Keratinocyte (primary cell): ENCODE measurements at regions not wholly inside any gene's neighbourhood (a gene's known extent, or its start where the extent isn't known, plus 50 kb on each side); places are given as distances from the start of the nearest gene placed in this dataset.

Experiments
- DNase-seq: peaks from one replicate; pipeline ENCODE4 v3.0.0-alpha.2; 2011; ENCODE audit warnings: low read depth, missing footprints, low spot score
- FAIRE-seq: peaks from 2 replicates; lab custom pipeline; 2011; peaks lifted over from hg19 to GRCh38; lab: Jason Lieb, UNC
- H2AFZ ChIP-seq: 2 replicates; pipeline ENCODE4 v1.6.0; 2012; ENCODE audit warnings: low read length, control low read depth, inconsistent platforms; ENCODE audit not compliant: control insufficient read depth
- H3K27ac ChIP-seq: 2 replicates; pipeline ENCODE4 v1.5.1; 2011; ENCODE audit warnings: low read length; ENCODE audit not compliant: control insufficient read depth, insufficient read depth
- H3K27me3 ChIP-seq: 3 replicates; pipeline ENCODE4 v1.6.0; 2011; ENCODE audit warnings: low read length; ENCODE audit not compliant: control insufficient read depth, insufficient read depth; ENCODE audit errors: extremely low read depth
- H3K36me3 ChIP-seq, 2 experiments: 2 replicates in 1 of 2; 3 replicates in 1 of 2; pipeline ENCODE4 v1.5.1; 2011; ENCODE audit warnings: low read length in 2 of 2, mild to moderate bottlenecking in 1 of 2; ENCODE audit not compliant: control insufficient read depth in 2 of 2, insufficient read depth in 2 of 2; ENCODE audit errors: extremely low read depth in 1 of 2
- H3K4me1 ChIP-seq: 3 replicates; pipeline ENCODE4 v1.5.1; 2011; ENCODE audit warnings: low read length; ENCODE audit not compliant: control insufficient read depth, insufficient read depth; ENCODE audit errors: extremely low read depth
- H3K4me2 ChIP-seq: 3 replicates; pipeline ENCODE4 v1.6.0; 2011; ENCODE audit warnings: low read depth, low read length; ENCODE audit not compliant: control insufficient read depth, insufficient read depth; ENCODE audit errors: extremely low read depth
- H3K4me3 ChIP-seq, 3 experiments: fragments of 200-600 bp in 1 of 3; sonication (generic) in 1 of 3; 2 replicates in 2 of 3; 3 replicates in 1 of 3; pipeline ENCODE4 v1.5.1; 2011 to 2016; ENCODE audit warnings: low read length in 3 of 3, mild to moderate bottlenecking in 3 of 3, control low read depth in 2 of 3, inconsistent platforms in 1 of 3, low read depth in 1 of 3, mixed read lengths in 1 of 3, mixed run types in 1 of 3, moderate library complexity in 1 of 3; ENCODE audit not compliant: control insufficient read depth in 2 of 3, insufficient read depth in 2 of 3; ENCODE audit errors: extremely low read depth in 1 of 3
- H3K79me2 ChIP-seq: 2 replicates; pipeline ENCODE4 v1.6.0; 2012; ENCODE audit warnings: low read length; ENCODE audit not compliant: control insufficient read depth, insufficient read depth
- H3K9ac ChIP-seq: 3 replicates; pipeline ENCODE4 v1.6.0; 2011; ENCODE audit warnings: low read length; ENCODE audit not compliant: control insufficient read depth, insufficient read depth; ENCODE audit errors: extremely low read depth
- H3K9me1 ChIP-seq: 3 replicates; pipeline ENCODE4 v1.6.0; 2011; ENCODE audit warnings: low read length; ENCODE audit not compliant: control insufficient read depth, insufficient read depth; ENCODE audit errors: extremely low read depth
- H3K9me3 ChIP-seq: 2 replicates; pipeline ENCODE4 v1.5.1; 2012; ENCODE audit warnings: low read depth, low read length; ENCODE audit not compliant: control insufficient read depth
- H4K20me1 ChIP-seq: 3 replicates; pipeline ENCODE4 v1.6.0; 2011; ENCODE audit warnings: low read length; ENCODE audit not compliant: control insufficient read depth, insufficient read depth; ENCODE audit errors: extremely low read depth
- EZH2 ChIP-seq: IDR thresholded peaks from one replicate; pipeline ENCODE4 v1.6.1; 2012; ENCODE audit warnings: inconsistent platforms, mild to moderate bottlenecking, low read length, moderate library complexity
- dilution Hi-C: fragments of 300-500 bp; cut with MboI; formaldehyde crosslinking; loops from one replicate; pipeline ENCODE4 v1.7.0; 2020; ENCODE audit warnings: low sequenced_read_pairs; ENCODE audit not compliant: extremely low pct_ligation_motif_present
- TF ChIP-seq, protein P1 (sequence below), 3 experiments: IDR thresholded peaks in 1 of 3; conservative IDR thresholded peaks in 1 of 3; optimal IDR thresholded peaks in 1 of 3; 2 replicates in 2 of 3; 3 replicates in 1 of 3; pipeline versions ENCODE3 to v1.5.1; 2011; ENCODE audit warnings: low read length in 3 of 3, mild to moderate bottlenecking in 3 of 3, moderate library complexity in 2 of 3, control low read depth in 1 of 3, inconsistent platforms in 1 of 3; ENCODE audit not compliant: insufficient read depth in 2 of 3; ENCODE audit errors: extremely low read depth in 1 of 3

DNA sequence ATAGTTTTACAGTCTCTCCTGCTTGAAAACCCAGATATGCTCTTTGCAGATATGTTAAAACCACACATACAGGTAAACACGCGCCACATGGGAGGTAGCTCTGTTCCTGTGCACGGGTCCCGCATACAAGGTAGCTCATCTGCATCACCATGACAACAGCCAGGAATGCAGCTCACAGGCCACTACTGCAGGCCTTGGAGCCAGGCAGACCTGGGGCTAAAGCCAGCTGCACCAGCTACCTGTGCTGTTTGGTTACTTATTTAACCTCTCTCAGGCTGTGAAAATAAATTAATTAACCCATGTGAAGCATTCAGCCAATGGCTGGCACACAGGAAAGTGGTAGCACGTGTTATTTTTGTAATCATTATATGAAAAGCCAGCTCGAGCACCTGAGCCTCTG, 428.3 kb downstream of the TNS3 start:
- dilution Hi-C loops: no loop called here
- H3K27me3 ChIP-seq: peaks cover 3% of the 10 kb centered on the region
- no peaks in the 10 kb centered on the region for H4K20me1 ChIP-seq
- H3K27ac ChIP-seq: no peak overlapping the region
- no peaks in the 10 kb centered on the region for H3K9me3 ChIP-seq
- no peak overlapping the region for H3K4me3 ChIP-seq
- H3K79me2 ChIP-seq: no peaks in the 10 kb centered on the region
- H3K4me1 ChIP-seq: no peaks in the 10 kb centered on the region
- peak; percentile 29 for TF ChIP-seq EZH2
- TF ChIP-seq, protein P1, sequence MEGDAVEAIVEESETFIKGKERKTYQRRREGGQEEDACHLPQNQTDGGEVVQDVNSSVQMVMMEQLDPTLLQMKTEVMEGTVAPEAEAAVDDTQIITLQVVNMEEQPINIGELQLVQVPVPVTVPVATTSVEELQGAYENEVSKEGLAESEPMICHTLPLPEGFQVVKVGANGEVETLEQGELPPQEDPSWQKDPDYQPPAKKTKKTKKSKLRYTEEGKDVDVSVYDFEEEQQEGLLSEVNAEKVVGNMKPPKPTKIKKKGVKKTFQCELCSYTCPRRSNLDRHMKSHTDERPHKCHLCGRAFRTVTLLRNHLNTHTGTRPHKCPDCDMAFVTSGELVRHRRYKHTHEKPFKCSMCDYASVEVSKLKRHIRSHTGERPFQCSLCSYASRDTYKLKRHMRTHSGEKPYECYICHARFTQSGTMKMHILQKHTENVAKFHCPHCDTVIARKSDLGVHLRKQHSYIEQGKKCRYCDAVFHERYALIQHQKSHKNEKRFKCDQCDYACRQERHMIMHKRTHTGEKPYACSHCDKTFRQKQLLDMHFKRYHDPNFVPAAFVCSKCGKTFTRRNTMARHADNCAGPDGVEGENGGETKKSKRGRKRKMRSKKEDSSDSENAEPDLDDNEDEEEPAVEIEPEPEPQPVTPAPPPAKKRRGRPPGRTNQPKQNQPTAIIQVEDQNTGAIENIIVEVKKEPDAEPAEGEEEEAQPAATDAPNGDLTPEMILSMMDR (optimal IDR thresholded peaks at IDR 0.05 in 1 of 3, IDR thresholded peaks at IDR 0.05 in 1 of 3, conservative IDR thresholded peaks at IDR 0.05 in 1 of 3; ENCODE audit: extremely low read depth in 1 of 3, insufficient read depth in 2 of 3, low read length in 3 of 3): no peak
- no peak overlapping the region for H2AFZ ChIP-seq
- no peak overlapping the region for H3K4me2 ChIP-seq
- DNase-seq (no peak), FAIRE-seq (no peak)
- H3K9me1 ChIP-seq: no peaks in the 10 kb centered on the region
- no peaks in the 10 kb centered on the region for H3K36me3 ChIP-seq
- H3K9ac ChIP-seq: no peak overlapping the region

DNA sequence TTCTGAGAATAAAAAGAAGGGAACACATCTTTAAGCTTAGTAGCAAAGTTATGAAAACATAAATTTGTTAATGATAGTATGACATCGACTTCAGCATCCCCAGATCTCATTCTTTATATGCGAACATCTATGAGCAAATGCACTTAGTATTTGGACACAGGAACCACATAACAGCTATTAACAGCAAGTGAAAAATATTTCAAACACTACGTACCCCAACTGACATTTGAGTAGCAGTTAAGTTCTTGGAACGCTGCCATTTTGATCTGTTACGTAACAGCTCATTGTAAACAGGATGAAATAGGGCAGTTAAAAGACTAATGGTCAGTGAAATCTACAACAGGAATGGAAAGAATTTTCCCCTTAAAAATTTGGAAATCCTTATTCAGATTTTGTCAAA, 428.9 kb downstream of the TNS3 start:
- H3K4me1 ChIP-seq: no peaks in the 10 kb centered on the region
- H3K4me2 ChIP-seq: no peak overlapping the region
- no peak for DNase-seq
- dilution Hi-C loops: no loop called here
- H3K4me3 ChIP-seq: no peak overlapping the region
- no peaks in the 10 kb centered on the region for H3K9me1 ChIP-seq
- H2AFZ ChIP-seq: no peak overlapping the region
- peaks cover 3% of the 10 kb centered on the region for H3K27me3 ChIP-seq
- no peaks in the 10 kb centered on the region for H3K9me3 ChIP-seq
- H4K20me1 ChIP-seq: no peaks in the 10 kb centered on the region
- TF ChIP-seq, protein P1 (optimal IDR thresholded peaks at IDR 0.05 in 1 of 3, IDR thresholded peaks at IDR 0.05 in 1 of 3, conservative IDR thresholded peaks at IDR 0.05 in 1 of 3; ENCODE audit: extremely low read depth in 1 of 3, insufficient read depth in 2 of 3, low read length in 3 of 3): no peak
- no peak for TF ChIP-seq EZH2
- no peaks in the 10 kb centered on the region for H3K79me2 ChIP-seq
- H3K9ac ChIP-seq: no peak overlapping the region
- H3K36me3 ChIP-seq: no peaks in the 10 kb centered on the region
- H3K27ac ChIP-seq: no peak overlapping the region
- FAIRE-seq: no peak
